SK-N-DZ (cell line): ENCODE measurements at regions not wholly inside any gene's neighbourhood (a gene's known extent, or its start where the extent isn't known, plus 50 kb on each side); places are given as distances from the start of the nearest gene placed in this dataset.
"Not testable (repeated sequence)": the region's sequence is repeated elsewhere in the genome, so short reads cannot be mapped to it uniquely, and the experiment has no call there.

ENCODE experiments used
- DNase-seq: peaks from one replicate; pipeline ENCODE4 v3.0.0-alpha.2; 2015; ENCODE audit warnings: low spot score

DNA sequence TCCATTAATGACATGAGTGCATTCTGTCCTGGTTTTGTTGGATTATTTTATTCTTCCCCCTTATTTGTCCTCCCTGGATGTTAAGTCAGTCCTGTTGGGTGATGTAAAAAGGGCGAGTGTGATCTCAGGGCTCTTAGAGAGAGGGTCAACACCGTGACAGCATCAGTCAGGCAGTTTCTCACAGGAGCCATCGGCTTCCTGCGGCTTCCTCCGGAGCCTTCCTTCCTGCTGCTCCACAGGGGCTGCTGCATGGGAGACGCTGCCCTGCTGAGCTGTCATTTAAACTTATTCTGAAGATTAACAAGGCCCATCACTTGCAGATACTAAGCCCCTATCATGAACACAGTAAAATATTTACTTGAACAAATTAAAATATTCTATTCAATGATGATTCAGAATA is 211.3 kb downstream of the SPATA31A1 start:
- DNase-seq = not testable (repeated sequence)

DNA sequence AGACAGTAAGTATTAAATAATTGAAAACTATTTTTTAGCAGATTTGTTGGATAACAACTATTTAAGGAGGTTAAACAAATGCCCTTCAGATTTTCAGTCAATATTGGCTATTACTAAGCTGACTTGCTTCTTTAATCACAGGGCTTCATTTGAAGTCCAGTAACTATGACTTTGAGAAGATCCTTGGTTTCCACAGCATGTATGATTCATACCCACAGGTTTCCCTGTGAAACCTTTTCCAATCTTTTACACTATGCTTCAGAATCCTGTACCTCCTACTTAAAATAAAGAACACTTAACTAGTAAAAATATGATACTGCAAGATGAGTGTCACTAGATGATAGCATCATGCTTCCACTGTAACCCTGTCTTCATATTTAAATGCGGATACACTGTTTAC is 211.9 kb downstream of the SPATA31A1 start:
- not testable (repeated sequence) for DNase-seq

DNA sequence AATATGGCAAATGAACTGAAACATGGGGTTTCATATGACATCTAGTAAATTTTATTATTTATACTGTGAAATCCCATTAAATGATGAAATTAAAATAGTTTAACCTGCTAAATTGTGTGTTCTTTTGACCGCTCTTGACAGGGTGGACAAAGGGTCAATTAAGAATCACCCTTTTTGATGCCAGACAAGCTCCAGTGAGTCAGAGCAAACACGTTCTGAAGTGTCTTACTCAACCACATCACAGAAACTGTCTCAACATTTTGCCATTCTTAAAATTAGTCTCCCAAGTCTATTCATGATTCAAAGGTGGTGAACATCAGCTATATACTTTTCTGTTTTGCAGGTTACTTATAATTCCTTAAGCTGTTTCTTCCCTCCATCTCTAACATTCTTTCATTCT is 213.4 kb downstream of the SPATA31A1 start:
- not testable (repeated sequence) for DNase-seq

DNA sequence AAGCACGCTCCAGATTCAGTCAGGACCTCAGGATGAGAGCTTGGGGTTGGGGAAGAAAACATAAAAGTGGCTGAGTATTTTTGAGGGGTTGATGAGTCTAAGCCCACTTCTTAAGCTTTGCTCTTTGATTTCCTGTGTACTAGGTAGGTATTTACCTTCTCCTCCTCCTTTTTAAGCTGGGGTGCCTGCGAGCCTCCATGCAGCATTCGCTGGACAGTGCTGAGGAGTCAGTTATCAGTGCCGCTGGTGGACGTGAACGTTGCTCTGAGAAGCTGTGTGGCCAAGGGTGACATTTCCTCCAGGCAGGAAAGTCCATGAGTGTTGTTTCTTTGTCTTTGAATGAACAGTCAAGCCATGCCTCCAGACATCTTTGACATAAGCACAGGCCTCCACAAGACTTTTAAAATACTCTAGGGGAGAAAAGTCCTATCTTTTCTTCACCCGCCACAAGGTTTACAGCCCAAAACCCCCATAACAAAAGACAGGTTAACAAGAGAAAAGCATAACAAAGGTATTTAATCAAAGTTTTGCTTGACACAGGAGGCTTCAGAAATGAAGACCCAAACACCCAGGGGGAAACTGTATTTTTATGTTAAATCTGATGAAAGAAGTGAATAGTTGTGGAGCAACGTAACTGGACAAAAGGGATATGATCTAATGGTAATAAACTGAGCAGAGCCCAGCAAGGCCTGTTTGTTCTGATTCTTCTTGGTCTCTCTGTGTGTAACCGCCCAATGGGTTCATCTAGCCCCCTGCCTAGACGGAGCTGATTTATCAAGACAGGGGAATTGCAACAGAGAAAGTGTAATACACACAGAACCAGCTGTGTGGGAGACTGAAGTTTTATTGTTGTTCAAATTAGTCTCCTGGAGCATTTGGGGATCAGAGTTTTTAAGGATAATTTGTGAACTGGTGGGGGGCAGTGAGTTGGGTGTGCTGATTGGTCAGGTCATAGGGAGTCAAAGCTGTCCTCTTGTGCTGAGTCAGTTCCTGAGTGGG is 217.9 kb downstream of the SPATA31A1 start:
- not testable (repeated sequence) for DNase-seq

DNA sequence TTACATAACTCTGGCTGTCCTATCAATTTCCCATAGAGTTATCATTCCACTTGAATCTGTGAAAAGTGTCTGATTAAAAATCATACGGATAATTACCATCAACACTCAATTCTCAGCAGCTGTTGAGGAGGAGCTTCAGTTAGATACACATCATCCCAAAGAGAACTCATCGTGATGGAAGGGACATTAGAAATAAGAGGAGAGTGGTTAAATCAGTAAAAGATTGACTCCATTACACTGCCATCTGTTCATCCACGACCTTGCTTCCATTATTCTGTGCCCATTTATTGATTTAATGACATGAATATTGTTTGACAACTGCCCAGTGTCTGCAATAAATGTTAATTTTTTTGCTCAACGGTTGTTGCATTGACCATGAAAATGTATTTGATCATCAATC is 223.5 kb downstream of the SPATA31A1 start:
- not testable (repeated sequence) for DNase-seq

DNA sequence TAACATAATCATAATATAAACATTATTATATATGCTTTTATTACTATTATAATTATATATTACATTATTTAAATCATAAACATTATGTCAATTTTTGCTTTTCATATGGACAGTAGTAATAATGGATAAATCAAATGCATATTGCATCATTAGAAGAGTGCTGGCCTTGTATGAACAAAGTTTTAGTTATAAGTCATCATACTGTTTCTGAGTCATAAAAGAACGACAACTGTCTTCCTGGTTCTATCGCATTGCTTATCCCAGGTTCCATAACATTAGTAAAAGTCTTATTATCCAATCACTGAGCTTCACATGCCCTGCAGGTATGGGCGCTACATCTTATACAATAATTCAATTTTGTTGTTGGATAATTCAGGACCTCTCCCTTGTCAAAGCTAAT is 225.8 kb downstream of the SPATA31A1 start:
- not testable (repeated sequence) for DNase-seq

DNA sequence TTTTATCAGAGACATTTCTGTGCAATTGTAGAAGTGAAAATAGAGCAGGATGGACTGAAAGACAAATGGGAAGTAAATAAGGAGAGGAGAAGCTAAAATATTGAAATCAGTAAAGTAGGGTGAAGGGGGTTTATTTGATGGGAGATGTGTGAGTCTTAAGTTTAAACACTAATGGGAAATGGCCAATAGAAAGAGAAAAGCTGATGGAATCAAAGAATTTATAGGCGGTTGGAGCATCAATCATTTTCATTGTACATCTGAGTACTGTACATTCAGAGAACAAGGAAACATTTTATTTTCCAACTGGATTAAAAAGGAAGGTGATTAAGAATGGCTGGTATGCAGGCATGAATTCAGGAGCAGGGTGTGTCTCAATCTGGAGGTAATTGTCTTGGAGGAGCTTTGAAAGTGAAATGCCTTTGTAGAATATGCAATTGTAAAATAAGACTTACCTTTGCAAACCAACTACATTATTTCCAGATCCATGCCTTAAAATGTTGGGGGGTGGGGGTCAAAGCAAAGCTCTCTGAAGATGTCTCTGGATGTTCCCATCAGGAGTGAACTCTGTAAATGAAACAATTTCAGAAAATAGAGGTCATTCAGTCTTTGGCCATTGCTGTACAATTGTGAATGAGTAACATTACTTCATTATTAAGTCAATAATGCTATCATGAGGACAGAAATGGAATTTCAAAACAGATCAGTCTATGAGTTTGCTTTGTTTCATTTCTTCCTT is 227.4 kb downstream of the SPATA31A1 start:
- not testable (repeated sequence) for DNase-seq

DNA sequence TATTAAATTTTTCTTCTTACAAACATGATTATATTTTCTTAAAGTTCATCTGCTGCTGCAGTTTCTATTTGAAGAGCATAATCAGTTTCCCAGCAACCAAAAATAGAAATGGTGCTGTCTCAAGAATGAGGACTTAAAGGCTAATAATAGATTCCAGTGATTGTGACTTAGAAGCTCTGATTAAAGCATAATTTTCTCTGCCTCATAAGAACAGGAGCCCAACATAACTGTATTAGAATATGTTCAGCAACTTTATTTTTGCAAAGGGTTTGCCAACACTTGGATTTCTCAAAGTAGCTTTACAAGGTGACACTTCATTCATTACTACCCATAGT is 227.9 kb downstream of the SPATA31A1 start:
- not testable (repeated sequence) for DNase-seq

DNA sequence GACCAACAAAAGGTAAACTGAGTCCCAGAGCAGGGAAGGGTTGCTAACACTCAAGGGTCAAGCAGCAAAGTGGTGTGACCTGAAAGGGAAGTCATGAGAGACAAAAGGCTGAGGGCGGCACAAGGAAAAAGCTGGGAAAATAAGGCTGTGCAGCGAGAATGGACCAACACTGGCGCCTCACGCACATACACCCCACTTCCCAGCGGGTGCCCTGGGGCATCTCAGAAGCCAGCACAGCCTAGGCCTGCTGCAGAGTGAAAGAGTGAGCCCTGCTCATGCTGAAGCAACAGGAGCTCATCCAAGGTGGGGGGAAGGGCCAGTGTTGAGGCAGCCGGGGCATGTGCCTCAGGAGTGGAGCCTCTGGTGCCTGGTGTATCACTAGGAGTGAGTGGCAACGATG is 229.8 kb downstream of the SPATA31A1 start:
- DNase-seq = not testable (repeated sequence)

DNA sequence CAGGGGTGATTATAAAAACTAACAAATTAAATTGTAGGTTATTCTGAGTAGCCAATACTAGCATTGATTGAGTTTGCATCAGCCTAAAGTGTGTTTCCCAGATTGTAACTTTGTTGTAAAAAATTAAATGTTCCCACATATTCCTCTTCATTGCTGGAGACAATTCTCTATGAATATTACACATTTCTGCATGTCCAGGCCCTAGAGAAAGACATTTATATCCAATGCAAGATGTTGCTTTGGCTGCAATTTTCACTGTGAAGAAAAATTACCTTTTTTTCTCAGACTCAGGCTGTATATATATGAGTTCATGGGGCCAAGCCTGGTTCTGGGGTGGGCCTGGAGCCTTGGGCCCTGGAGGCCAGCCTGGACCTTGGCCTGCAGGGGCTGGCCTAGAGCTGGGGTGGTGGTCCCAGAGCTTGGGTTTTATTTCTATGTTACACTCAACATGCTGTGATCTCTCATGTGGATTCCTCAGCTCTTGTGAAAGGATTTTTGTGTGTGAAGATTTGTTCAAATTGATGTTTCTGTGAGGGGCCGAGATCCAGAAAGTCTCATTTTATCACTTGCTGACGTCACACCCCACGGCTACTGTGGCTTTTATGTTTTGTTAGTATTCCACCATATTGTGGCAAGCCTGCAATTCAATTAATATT is 232.5 kb downstream of the SPATA31A1 start:
- DNase-seq = no peak

DNA sequence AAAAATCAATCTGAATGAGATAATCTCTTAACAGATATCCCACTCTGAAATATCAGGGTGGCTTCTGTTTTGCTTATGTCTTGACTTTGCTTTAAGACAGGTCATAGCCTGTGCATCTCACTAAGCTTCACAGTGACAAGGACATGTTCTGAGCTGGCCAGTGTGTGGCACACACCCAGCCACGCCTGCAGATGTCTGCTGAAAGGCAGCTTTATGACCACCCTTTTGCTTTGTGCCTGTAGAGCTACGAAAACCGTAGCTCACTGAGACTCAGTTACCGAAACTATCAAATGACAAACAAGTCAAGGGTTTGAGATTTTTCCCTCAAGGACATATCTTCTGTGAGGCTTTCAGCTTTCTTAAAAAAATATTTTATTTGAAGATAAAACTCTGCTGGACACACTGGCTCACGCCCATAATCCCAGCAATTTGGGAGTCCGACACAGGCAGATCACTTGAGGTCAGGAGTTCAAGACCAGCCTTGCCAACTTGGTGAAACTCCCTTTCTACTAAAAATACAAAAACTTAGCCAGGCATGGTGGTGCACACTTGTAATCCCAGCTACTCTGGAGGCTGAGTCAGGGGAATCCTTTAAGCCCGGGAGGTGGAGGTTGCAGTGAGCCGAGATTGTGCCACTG is 233.2 kb downstream of the SPATA31A1 start:
- DNase-seq = no peak

DNA sequence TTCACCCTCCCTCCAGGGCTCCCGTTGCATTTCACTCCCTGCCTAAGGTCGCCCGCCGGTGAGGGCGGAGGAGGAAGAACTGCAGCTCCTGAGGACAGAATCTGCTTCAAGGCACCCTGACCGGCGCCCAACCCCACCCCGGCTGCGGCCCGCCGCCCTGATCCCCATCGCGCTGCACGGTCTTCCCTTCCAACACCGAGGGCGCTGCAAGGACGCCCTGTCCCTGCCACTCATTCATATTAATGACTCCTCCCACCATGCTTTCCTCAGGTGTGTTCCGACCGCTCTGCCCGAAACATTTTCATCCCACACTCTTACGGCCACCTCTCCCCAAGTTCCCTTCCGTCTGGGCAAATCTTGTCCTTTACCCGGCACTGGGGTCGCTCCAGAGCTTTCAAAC is 248.6 kb downstream of the SPATA31A1 start:
- DNase-seq = not testable (repeated sequence)

DNA sequence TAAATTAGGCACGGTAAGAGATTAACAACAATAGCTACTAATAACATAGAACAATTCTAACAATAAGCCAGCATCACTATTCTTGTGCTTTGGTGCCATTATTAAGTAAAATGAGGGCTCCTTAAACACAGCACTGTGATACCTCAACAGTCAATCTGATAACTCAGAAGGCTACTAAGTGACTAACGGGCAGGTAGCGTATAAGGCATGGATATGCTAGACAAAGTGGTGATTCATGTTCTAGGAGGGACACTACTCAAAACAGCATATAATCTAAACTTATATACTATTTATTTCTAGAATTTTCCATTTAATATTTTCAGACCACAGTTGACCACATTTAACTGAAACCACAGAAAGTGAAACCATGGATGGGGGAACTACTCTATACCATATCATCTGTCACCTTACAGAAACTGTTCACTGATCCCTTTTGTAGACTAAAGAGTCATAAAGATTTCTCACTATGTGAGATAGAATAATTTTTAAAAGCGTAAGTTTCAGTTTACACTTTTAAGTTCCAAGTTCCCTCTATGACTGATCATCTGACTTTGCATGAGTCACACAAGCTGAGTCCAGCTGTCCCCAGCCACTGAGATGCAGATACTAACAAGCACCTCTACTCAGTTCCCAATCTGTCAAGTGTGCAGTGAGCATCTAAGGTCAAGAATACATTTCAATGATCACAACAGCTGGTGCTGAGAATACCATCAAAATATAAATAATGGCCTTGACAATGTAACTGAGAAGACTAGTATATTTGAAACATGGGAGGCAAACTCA is 256.2 kb downstream of the SPATA31A1 start:
- DNase-seq = not testable (repeated sequence)

DNA sequence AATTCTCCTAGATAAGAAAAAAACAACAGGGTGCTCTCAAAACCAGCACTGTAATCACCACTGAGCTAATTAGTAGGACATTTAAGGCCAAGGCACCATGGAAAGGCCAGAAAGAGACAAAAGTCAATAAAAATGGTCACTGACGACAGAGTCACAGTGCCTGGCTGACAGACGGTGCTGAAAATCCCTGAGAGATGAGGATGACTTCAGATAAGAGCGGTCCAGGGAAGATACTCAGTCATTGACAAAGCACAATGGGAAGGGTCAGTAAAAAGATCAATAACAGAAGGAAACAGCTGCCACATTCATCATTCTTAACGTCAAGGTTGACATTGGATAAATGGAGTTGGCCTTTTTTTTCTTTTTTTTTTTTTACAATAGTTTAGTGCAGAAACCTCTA is 261.0 kb downstream of the SPATA31A1 start:
- DNase-seq = not testable (repeated sequence)

DNA sequence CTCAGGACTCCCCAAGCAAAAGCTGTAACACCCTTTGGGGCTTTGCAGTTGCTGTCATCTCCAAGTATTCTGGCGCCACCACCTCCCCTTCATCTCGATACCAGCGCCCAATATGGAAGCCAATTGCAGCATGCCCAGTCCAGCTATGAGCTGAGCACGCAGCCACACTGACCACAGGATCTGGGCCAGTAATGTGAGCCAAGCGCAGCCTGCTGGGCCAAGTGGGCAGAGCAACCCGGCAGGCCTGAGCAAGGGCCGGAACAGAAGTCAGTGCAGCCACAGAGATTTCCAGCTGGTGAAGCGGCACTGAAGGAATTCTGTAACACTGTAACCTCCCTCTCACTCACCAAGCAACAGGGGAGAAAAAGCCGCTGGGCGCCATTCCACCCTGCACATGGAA is 268.6 kb downstream of the SPATA31A1 start:
- not testable (repeated sequence) for DNase-seq

DNA sequence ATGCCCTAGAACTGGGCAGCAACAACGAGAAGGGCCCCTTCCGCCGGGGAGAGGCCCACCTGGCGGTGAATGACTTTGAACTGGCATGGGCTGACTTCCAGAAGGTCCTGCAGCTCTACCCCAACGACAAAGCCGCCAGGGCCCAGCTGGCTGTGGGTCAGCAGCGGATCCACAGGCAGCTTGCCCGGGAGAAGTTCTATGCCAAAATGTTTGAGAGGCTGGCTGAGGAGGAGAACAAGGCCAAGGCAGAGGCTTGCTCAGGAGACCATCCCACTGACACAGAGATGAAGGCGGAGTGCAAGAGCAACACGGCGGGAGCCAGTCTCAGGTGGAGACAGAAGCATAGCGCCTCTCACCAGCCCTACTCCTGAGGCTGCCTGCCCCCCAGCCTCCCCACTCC is 276.6 kb downstream of the SPATA31A1 start:
- DNase-seq = not testable (repeated sequence)

DNA sequence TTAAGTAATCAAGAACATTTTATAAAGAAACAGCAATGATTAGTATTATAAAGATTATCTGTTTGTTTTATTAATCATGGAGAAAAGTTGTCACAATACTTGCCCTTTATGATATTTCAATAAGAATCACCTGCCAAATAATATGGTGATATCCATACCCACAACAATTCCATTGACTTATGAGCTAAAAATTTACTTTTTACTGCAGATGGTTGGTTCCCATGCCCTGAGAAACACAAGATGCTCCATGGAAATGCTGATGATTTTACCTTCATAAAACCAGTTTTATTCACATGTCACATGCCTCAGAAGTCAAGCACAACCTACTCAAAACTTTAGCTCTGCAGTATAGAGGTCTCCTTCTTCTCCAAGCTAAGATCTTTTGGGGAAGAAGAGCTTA is 293.6 kb downstream of the SPATA31A1 start:
- DNase-seq = not testable (repeated sequence)

DNA sequence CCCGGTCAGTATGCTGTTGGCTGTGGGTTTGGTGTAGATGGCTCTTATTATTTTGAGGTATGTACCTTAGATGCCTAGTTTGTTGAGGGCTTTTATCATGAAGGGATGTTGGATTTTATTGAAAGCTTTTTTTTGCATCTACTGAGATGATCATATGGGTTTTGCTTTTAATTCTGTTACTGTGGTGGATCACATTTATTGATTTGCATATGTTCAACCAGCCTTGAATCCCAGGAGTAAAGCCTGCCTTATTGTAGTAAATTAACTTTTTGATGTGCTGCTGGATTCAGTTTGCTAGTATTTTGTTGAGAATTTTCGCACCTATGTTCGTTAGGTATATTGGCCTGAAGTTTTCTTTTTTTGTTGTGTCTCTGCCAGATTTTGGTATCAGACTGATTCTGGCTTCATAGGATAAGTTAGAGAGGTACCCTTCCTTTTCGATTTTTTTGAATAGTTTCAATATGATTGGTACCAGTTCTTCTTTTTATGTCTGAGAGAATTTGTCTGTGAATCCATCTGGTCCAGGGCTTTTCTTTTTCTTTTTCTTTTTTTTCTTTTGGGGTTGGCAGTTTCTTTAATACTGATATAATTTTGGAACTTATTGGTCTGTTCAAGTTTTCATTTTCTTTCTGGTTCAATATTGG is 301.6 kb downstream of the SPATA31A1 start:
- DNase-seq = not testable (repeated sequence)

DNA sequence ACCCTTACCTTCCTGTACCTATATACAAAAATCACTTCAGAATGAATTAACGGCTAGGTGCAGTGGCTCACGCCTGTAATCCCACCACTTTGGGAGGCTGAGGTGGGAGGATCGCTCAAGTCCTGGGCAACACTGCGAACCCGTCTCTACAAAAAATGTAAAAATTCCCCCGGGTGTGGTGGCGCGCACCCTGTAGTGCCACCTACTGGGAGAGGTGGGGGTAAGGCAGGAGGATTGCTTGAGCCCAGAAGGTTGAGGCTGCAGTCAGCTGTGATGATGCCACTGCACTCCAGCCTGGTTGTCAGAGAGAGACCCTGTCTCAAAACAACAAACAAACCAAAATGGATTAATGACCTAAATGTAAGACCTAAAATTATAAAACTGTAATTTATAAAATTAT is 307.6 kb downstream of the SPATA31A1 start:
- not testable (repeated sequence) for DNase-seq

DNA sequence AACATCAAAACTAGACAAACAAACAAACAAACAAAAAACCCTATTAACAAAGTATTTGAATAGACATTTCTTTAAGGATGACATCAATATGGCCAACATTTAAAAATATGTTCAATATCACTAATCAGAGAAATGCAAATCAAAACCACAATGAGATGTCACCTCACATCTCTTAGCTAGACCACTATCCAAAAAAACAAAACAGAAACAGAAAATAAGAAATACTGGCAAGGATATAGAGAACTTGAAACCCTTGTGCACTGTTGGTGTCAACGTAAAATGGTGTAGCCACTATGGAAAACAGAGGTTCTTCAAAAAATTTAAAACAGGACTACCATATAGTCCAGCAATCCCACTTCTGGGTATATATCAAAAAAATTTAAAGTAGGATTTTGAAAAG is 308.2 kb downstream of the SPATA31A1 start:
- not testable (repeated sequence) for DNase-seq
